ENCODE measurements at regions not wholly inside any gene's neighbourhood (a gene's known extent, or its start where the extent isn't known, plus 50 kb on each side); places are given as distances from the start of the nearest gene placed in this dataset.

- TF ChIP-seq RAD21 (IDR thresholded peaks at IDR 0.05), result no peak
- TF ChIP-seq CTCF (IDR thresholded peaks at IDR 0.05; ENCODE audit: low read depth, low read length, missing input control), result no peak
- no peak for TF ChIP-seq ZBTB33 (IDR thresholded peaks at IDR 0.05)
- no peak for TF ChIP-seq EGR1 (IDR thresholded peaks at IDR 0.05; ENCODE audit: low read depth in 2 of 2)
- TF ChIP-seq MAX (IDR thresholded peaks at IDR 0.05), result no peak
- no peak for TF ChIP-seq YY1 (IDR thresholded peaks at IDR 0.05)
- TF ChIP-seq HNF4A (conservative IDR thresholded peaks at IDR 0.05), result no peak
- no peak for TF ChIP-seq HNF4G (IDR thresholded peaks at IDR 0.05)
- no peak for TF ChIP-seq REST (IDR thresholded peaks at IDR 0.05)
- TF ChIP-seq, protein P1, sequence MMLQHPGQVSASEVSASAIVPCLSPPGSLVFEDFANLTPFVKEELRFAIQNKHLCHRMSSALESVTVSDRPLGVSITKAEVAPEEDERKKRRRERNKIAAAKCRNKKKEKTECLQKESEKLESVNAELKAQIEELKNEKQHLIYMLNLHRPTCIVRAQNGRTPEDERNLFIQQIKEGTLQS (IDR thresholded peaks at IDR 0.05), result no peak
Observed at GRCh38 chr6:81985191-81985590, 232.7 kb upstream of the TENT5A start.

All from liver (tissue), 3 donors.